K562 (cell line): ENCODE measurements at regions not wholly inside any gene's neighbourhood (a gene's known extent, or its start where the extent isn't known, plus 50 kb on each side); places are given as distances from the start of the nearest gene placed in this dataset.
A peak's percentile ranks its signal among the peaks of the same experiment; 100 is the strongest.

Source experiments
- HDAC3 ChIP-seq: fragments of 450-650 bp; IDR thresholded peaks from 2 replicates; pipeline ENCODE4 v1.6.1; 2018; ENCODE audit warnings: borderline replicate concordance, mild to moderate bottlenecking, moderate library complexity; ENCODE audit not compliant: partially characterized antibody
- HDAC8 ChIP-seq: fragments of 450-650 bp; IDR thresholded peaks from 2 replicates; pipeline ENCODE4 v1.6.1; 2016; ENCODE audit warnings: mild to moderate bottlenecking, missing genetic modification characterization, moderate library complexity, missing compliant biosample characterization
- HNRNPH1 ChIP-seq: fragments of 200-400 bp; formaldehyde crosslinking; optimal IDR thresholded peaks from 2 replicates; pipeline ENCODE3; 2017; ENCODE audit warnings: low read depth, mild to moderate bottlenecking, low read length, moderate library complexity
- IRF2 ChIP-seq: sonication (generic); formaldehyde crosslinking; IDR thresholded peaks from 2 replicates; pipeline ENCODE4 v1.8.1; 2022; ENCODE audit warnings: mild to moderate bottlenecking, missing genetic modification reagents
- KAT2B ChIP-seq: IDR thresholded peaks from one replicate; pipeline ENCODE4 v1.6.1; 2012; ENCODE audit warnings: low read depth, mild to moderate bottlenecking, control low read depth, inconsistent platforms, low read length, moderate library complexity
- MAFF ChIP-seq: IDR thresholded peaks from 2 replicates; pipeline ENCODE4 v1.6.1; 2012; ENCODE audit warnings: low read length, improper control_type of control experiment
- MED1 ChIP-seq: sonication (generic); formaldehyde crosslinking; IDR thresholded peaks from 2 replicates; pipeline ENCODE4 v1.8.1; 2023; ENCODE audit warnings: missing genetic modification reagents, borderline replicate concordance
- NELFE ChIP-seq: IDR thresholded peaks from 2 replicates; pipeline ENCODE4 v1.6.1; 2011; ENCODE audit warnings: mild to moderate bottlenecking; ENCODE audit not compliant: insufficient read depth, insufficient read length
- PHF8 ChIP-seq: fragments of 200-600 bp; sonication (generic); IDR thresholded peaks from 2 replicates; pipeline ENCODE4 v1.6.1; 2012; ENCODE audit warnings: mixed run types, mild to moderate bottlenecking, inconsistent platforms, low read length, moderate library complexity, borderline replicate concordance
- PYGO2 ChIP-seq: fragments of 450-650 bp; IDR thresholded peaks from 2 replicates; pipeline ENCODE4 v1.6.1; 2016; ENCODE audit warnings: mild to moderate bottlenecking, missing genetic modification characterization, moderate library complexity, missing compliant biosample characterization
- RNF2 ChIP-seq: sonication (generic); IDR thresholded peaks from 2 replicates; pipeline ENCODE4 v1.6.1; 2016
- SMAD2 ChIP-seq: fragments of 150-350 bp; IDR thresholded peaks from 2 replicates; pipeline ENCODE4 v1.6.1; 2014; ENCODE audit warnings: low read depth, mild to moderate bottlenecking, low read length
- ZNF324 ChIP-seq: fragments of 250-450 bp; sonication (Bioruptor Pico); IDR thresholded peaks from 2 replicates; pipeline ENCODE4 v1.4.0; 2020; ENCODE audit warnings: mild to moderate bottlenecking
- ZNF436 ChIP-seq: fragments of 250-450, 450-650 bp; sonication (Bioruptor Pico); formaldehyde crosslinking; IDR thresholded peaks from 2 replicates; pipeline ENCODE4 v1.7.0; 2020; ENCODE audit warnings: mild to moderate bottlenecking
- ZNF830 ChIP-seq: fragments of 250-450 bp; sonication (Bioruptor Pico); IDR thresholded peaks from 2 replicates; pipeline ENCODE4 v1.5.0; 2021; ENCODE audit warnings: mild to moderate bottlenecking
- TF ChIP-seq, protein P1 (sequence below): fragments of 450-650 bp; conservative IDR thresholded peaks from 2 replicates; pipeline ENCODE4 v1.6.1; 2016; ENCODE audit warnings: missing genetic modification characterization, low read depth, mild to moderate bottlenecking, missing compliant biosample characterization, moderate library complexity
- TF ChIP-seq, protein P2 (sequence below): fragments of 450-650 bp; IDR thresholded peaks from 2 replicates; pipeline ENCODE4 v1.6.1; 2018; ENCODE audit warnings: mild to moderate bottlenecking, low read depth; ENCODE audit not compliant: partially characterized antibody
- TF ChIP-seq, protein P3 (sequence below): fragments of 450-650 bp; IDR thresholded peaks from 2 replicates; pipeline ENCODE4 v1.6.1; 2018; ENCODE audit not compliant: partially characterized antibody
- TF ChIP-seq, protein P4 (sequence below): fragments of 250-450 bp; sonication (Bioruptor Pico); IDR thresholded peaks from 2 replicates; pipeline ENCODE4 v1.4.0; 2020; ENCODE audit warnings: mild to moderate bottlenecking, moderate library complexity, borderline replicate concordance

DNA sequence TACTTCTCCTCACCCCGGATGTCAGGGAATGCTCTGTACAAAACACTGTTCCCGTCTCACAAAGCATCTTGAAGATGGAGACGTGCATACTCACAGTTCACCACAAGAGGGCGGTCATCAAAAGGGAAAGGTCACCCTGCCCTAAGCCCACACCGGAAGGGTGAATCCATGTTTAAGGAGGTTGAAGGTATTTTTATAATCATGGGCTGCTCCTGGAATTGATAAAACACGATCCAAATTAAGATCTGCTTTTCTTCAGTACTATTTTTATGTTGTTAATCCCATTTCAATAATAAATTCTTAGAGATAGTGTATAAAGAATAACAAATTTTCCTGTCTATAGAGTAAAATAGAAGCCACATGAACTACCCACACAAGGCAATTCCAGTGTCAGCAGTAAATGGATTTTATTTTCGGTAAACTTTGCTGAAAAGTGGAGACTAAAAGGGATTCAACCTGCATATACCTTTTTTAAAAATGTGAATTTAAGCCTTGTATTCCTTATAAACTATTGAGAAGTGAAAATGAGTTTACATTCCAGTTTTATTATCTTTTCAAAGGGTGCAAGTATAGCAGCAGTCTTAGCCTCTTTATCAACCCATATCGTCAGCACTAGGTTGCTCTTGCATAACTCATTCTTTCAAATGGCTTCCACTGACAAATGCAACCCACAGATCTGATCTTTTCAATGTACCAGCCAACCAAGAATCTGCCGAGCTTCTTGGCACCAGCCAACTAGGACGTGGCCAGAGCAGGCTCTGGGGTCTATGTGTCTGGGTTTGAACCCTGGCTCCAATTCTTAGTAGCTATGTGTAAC lies 79.7 kb upstream of the MBOAT1 start (continued):
- TF ChIP-seq, protein P1, sequence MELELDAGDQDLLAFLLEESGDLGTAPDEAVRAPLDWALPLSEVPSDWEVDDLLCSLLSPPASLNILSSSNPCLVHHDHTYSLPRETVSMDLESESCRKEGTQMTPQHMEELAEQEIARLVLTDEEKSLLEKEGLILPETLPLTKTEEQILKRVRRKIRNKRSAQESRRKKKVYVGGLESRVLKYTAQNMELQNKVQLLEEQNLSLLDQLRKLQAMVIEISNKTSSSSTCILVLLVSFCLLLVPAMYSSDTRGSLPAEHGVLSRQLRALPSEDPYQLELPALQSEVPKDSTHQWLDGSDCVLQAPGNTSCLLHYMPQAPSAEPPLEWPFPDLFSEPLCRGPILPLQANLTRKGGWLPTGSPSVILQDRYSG: no peak
- TF ChIP-seq HDAC3 (no peak), ZNF830 (CRISPR knock-in tag) (no peak), NELFE (no peak), PYGO2 (tag) (no peak), ZNF436 (CRISPR knock-in tag) (no peak), SMAD2 (no peak), HNRNPH1 (no peak), MAFF (no peak), MED1 (CRISPR knock-in tag) (no peak), PHF8 (no peak), RNF2 (no peak), KAT2B (no peak), ZNF324 (no peak), HDAC8 (no peak), IRF2 (CRISPR knock-in tag) (no peak)
- TF ChIP-seq, protein P2, sequence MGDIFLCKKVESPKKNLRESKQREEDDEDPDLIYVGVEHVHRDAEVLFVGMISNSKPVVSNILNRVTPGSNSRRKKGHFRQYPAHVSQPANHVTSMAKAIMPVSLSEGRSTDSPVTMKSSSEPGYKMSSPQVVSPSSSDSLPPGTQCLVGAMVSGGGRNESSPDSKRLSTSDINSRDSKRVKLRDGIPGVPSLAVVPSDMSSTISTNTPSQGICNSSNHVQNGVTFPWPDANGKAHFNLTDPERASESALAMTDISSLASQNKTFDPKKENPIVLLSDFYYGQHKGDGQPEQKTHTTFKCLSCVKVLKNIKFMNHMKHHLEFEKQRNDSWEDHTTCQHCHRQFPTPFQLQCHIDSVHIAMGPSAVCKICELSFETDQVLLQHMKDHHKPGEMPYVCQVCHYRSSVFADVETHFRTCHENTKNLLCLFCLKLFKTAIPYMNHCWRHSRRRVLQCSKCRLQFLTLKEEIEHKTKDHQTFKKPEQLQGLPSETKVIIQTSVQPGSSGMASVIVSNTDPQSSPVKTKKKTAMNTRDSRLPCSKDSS: no peak
- TF ChIP-seq, protein P3, sequence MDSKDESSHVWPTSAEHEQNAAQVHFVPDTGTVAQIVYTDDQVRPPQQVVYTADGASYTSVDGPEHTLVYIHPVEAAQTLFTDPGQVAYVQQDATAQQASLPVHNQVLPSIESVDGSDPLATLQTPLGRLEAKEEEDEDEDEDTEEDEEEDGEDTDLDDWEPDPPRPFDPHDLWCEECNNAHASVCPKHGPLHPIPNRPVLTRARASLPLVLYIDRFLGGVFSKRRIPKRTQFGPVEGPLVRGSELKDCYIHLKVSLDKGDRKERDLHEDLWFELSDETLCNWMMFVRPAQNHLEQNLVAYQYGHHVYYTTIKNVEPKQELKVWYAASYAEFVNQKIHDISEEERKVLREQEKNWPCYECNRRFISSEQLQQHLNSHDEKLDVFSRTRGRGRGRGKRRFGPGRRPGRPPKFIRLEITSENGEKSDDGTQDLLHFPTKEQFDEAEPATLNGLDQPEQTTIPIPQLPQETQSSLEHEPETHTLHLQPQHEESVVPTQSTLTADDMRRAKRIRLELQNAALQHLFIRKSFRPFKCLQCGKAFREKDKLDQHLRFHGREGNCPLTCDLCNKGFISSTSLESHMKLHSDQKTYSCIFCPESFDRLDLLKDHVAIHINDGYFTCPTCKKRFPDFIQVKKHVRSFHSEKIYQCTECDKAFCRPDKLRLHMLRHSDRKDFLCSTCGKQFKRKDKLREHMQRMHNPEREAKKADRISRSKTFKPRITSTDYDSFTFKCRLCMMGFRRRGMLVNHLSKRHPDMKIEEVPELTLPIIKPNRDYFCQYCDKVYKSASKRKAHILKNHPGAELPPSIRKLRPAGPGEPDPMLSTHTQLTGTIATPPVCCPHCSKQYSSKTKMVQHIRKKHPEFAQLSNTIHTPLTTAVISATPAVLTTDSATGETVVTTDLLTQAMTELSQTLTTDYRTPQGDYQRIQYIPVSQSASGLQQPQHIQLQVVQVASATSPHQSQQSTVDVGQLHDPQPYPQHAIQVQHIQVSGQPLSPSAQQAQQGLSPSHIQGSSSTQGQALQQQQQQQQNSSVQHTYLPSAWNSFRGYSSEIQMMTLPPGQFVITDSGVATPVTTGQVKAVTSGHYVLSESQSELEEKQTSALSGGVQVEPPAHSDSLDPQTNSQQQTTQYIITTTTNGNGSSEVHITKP: peak; percentile 94
- TF ChIP-seq, protein P4, sequence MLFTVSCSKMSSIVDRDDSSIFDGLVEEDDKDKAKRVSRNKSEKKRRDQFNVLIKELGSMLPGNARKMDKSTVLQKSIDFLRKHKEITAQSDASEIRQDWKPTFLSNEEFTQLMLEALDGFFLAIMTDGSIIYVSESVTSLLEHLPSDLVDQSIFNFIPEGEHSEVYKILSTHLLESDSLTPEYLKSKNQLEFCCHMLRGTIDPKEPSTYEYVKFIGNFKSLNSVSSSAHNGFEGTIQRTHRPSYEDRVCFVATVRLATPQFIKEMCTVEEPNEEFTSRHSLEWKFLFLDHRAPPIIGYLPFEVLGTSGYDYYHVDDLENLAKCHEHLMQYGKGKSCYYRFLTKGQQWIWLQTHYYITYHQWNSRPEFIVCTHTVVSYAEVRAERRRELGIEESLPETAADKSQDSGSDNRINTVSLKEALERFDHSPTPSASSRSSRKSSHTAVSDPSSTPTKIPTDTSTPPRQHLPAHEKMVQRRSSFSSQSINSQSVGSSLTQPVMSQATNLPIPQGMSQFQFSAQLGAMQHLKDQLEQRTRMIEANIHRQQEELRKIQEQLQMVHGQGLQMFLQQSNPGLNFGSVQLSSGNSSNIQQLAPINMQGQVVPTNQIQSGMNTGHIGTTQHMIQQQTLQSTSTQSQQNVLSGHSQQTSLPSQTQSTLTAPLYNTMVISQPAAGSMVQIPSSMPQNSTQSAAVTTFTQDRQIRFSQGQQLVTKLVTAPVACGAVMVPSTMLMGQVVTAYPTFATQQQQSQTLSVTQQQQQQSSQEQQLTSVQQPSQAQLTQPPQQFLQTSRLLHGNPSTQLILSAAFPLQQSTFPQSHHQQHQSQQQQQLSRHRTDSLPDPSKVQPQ: no peak
